ENCODE measurements at regions not wholly inside any gene's neighbourhood (a gene's known extent, or its start where the extent isn't known, plus 50 kb on each side); places are given as distances from the start of the nearest gene placed in this dataset.
"Not testable (repeated sequence)": the region's sequence is repeated elsewhere in the genome, so short reads cannot be mapped to it uniquely, and the experiment has no call there.

DNA sequence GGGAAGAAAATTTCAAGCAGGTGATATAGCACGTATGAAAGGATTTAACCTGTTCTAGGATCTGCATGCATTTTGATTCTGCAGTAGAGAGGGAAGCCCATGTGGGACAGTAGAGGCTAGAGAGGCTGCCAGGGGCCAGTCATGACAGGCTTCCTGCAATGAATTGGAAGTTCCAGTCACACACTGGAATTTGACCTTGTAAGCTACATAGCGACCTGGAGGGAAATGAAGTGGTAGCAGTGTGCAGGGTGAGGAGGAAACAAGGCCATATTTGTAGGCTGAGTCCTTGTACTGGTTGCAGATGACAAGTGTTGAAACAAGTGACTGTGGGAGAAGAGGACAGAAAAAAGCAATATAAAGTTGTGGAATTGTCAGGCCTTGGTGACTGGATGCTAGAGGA is 58.6 kb upstream of the OLIG3 start:
- Histone ChIP-seq H3K27me3 (no peaks in the 10 kb centered on the region), H3K36me3 (no peaks in the 10 kb centered on the region), H3K4me3 (no peak overlapping the region), H3K27ac (no peak overlapping the region), H3K4me1 (no peaks in the 10 kb centered on the region), H3K9me3 (no peaks in the 10 kb centered on the region)
- 59% methylated on average over 2 of the region's 2 CpGs for WGBS
- no peak for DNase-seq (ENCODE audit: low spot score in 2 of 2)
- TF ChIP-seq, protein P1, sequence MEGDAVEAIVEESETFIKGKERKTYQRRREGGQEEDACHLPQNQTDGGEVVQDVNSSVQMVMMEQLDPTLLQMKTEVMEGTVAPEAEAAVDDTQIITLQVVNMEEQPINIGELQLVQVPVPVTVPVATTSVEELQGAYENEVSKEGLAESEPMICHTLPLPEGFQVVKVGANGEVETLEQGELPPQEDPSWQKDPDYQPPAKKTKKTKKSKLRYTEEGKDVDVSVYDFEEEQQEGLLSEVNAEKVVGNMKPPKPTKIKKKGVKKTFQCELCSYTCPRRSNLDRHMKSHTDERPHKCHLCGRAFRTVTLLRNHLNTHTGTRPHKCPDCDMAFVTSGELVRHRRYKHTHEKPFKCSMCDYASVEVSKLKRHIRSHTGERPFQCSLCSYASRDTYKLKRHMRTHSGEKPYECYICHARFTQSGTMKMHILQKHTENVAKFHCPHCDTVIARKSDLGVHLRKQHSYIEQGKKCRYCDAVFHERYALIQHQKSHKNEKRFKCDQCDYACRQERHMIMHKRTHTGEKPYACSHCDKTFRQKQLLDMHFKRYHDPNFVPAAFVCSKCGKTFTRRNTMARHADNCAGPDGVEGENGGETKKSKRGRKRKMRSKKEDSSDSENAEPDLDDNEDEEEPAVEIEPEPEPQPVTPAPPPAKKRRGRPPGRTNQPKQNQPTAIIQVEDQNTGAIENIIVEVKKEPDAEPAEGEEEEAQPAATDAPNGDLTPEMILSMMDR (IDR thresholded peaks at IDR 0.05) = no peak
- TF ChIP-seq POLR2A (IDR thresholded peaks at IDR 0.05) = no peak
- no peak for TF ChIP-seq EP300 (IDR thresholded peaks at IDR 0.05)
- TF ChIP-seq POLR2AphosphoS5 (IDR thresholded peaks at IDR 0.05) = no peak

DNA sequence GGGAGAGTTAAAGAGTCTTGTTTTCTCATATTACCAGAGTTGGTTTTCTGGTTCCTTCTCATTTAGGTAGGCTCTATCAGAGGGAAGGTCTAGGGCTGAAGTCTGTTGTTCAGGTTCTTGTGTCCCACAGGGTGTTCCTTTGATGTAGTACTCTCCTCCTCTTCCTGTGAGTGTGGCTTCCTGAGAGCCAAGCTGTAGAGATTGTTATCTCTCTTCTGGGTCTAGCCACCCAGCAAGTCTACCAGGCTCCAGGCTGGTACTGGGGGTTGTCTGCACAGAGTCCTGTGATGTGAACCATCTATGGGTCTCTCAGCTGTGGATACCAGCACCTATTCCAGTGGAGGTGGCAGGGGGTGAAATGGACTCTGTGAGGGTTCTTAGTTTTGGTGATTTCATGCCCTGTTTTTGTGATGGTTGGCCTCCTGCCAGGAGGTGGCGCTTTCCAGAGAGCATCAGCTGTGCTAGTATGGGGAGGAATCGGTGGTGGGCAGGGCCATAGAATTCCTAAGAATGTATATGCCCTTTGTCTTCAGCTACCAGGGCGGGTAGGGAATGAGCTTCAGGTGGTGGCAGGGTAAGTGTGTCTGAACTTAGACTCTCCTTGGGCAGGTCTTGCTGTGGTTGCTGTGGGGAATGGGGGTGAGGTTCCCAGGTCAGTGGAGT is 65.5 kb upstream of the OLIG3 start:
- not testable (repeated sequence) for H3K27ac ChIP-seq; H3K4me3 ChIP-seq; H3K27me3 ChIP-seq; H3K4me1 ChIP-seq; DNase-seq (ENCODE audit: low spot score in 2 of 2); H3K9me3 ChIP-seq; H3K36me3 ChIP-seq
- 79% methylated on average over 3 of the region's 3 CpGs for WGBS

DNA sequence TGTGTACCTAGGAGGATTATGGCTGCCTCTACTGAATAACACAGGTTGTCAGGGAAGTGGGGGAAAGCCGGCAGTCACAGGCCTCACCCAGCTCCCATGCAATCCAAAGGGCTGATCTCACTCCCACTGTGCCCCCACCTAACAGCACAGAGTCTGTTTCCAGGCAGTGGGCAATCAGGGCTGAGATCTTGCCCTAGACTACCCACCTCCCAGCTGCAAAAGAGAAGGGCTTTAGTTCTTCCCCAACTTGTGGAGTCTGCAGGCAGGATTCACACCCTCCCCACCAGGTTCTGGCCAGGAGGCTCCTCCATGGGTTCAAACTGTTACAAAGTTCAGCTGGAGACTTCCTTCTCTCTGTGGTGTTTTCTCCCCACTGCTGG is 66.0 kb upstream of the OLIG3 start:
- Histone ChIP-seq H3K4me1 (no peaks in the 10 kb centered on the region), H3K36me3 (no peaks in the 10 kb centered on the region), H3K27ac (no peak overlapping the region), H3K9me3 (no peaks in the 10 kb centered on the region), H3K4me3 (no peak overlapping the region), H3K27me3 (no peaks in the 10 kb centered on the region)
- TF ChIP-seq, protein P1 (IDR thresholded peaks at IDR 0.05) = no peak
- TF ChIP-seq POLR2AphosphoS5 (IDR thresholded peaks at IDR 0.05) (no peak), EP300 (IDR thresholded peaks at IDR 0.05) (no peak), POLR2A (IDR thresholded peaks at IDR 0.05) (no peak)
- no peak for DNase-seq (ENCODE audit: low spot score in 2 of 2)
- WGBS = 83% methylated on average over 1 of the region's 1 CpG

DNA sequence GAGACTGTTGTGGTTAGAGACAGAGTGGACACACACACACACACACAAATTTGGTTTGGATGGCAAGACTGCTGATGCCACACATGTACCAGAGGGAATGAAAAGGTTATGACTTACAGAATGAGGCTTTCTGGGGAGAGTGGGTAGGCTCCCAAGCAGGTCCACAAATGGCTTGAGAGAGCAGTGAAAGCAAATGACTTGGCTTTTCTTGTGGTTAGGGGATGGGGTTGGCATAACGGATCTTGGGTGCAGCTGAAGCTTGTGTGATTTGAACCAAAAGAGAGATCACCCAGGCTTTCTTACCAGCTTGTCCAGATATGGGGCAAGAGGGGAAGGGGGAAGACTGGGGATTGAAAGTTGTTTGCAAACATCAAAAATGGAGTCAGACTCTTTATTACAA is 73.9 kb upstream of the OLIG3 start:
- no peak for TF ChIP-seq POLR2A (IDR thresholded peaks at IDR 0.05)
- TF ChIP-seq, protein P1 (IDR thresholded peaks at IDR 0.05) = no peak
- no peak for TF ChIP-seq POLR2AphosphoS5 (IDR thresholded peaks at IDR 0.05)
- TF ChIP-seq EP300 (IDR thresholded peaks at IDR 0.05) = no peak
- Histone ChIP-seq H3K4me3 (no peak overlapping the region), H3K27me3 (no peaks in the 10 kb centered on the region), H3K36me3 (no peaks in the 10 kb centered on the region), H3K4me1 (no peaks in the 10 kb centered on the region), H3K9me3 (no peaks in the 10 kb centered on the region), H3K27ac (no peak overlapping the region)
- WGBS = 68% methylated on average over 1 of the region's 1 CpG
- no peak for DNase-seq (ENCODE audit: low spot score in 2 of 2)

DNA sequence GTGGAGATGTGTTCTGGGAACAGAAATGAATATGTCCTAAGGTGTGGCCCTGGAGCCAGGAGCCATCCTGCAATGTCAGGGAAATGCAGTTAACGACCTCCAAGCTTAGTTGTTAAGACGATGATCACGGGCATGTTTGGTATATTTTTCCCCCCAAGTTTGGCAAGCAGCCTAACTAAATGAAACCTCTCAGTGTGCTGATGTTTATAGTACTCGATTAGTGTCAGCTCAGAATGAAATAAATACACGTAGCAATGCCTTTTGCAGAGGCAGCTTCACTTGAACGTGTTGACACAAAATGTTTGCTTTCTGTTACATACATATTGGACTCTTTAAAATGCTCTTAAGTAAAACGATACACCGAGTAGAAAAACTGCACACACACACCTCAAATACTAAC is 76.2 kb upstream of the OLIG3 start:
- WGBS = 50% methylated on average over 8 of the region's 8 CpGs
- TF ChIP-seq EP300 (IDR thresholded peaks at IDR 0.05) = no peak
- TF ChIP-seq POLR2AphosphoS5 (IDR thresholded peaks at IDR 0.05) = no peak
- TF ChIP-seq, protein P1 (IDR thresholded peaks at IDR 0.05) = no peak
- TF ChIP-seq POLR2A (IDR thresholded peaks at IDR 0.05) = no peak
- peaks cover 4% of the 10 kb centered on the region for H3K27me3 ChIP-seq
- H3K27ac ChIP-seq = no peak overlapping the region
- no peaks in the 10 kb centered on the region for H3K9me3 ChIP-seq
- H3K4me3 ChIP-seq = no peak overlapping the region
- H3K36me3 ChIP-seq = no peaks in the 10 kb centered on the region
- no peak for DNase-seq (ENCODE audit: low spot score in 2 of 2)
- H3K4me1 ChIP-seq = no peaks in the 10 kb centered on the region

DNA sequence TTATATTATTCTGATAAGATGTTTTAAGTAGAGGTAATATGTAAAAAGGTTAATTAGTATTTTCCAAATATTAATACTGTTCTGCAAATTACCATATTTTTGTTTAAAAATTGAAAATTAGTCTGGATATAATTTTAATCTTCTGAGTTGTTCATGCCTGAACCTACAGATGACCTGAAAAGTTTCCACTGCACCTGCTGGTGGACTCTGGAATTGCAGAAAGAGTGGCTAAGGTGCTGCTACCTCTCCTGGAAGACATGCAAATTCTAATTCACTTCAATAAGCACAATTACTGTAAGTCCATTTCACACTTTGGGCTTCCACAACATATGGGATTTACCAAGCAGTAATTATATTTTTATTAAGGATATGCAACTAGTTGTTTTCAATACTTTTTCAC is 77.7 kb upstream of the OLIG3 start:
- Histone ChIP-seq H3K4me1 (no peaks in the 10 kb centered on the region), H3K27ac (no peak overlapping the region), H3K27me3 (peaks cover 4% of the 10 kb centered on the region), H3K36me3 (no peaks in the 10 kb centered on the region), H3K4me3 (no peak overlapping the region), H3K9me3 (no peaks in the 10 kb centered on the region)
- TF ChIP-seq POLR2A (IDR thresholded peaks at IDR 0.05) = no peak
- TF ChIP-seq, protein P1 (IDR thresholded peaks at IDR 0.05) = peak; percentile 13 to 57
- no peak for DNase-seq (ENCODE audit: low spot score in 2 of 2)
